ENCODE measurements at regions not wholly inside any gene's neighbourhood (a gene's known extent, or its start where the extent isn't known, plus 50 kb on each side); places are given as distances from the start of the nearest gene placed in this dataset.

DNA sequence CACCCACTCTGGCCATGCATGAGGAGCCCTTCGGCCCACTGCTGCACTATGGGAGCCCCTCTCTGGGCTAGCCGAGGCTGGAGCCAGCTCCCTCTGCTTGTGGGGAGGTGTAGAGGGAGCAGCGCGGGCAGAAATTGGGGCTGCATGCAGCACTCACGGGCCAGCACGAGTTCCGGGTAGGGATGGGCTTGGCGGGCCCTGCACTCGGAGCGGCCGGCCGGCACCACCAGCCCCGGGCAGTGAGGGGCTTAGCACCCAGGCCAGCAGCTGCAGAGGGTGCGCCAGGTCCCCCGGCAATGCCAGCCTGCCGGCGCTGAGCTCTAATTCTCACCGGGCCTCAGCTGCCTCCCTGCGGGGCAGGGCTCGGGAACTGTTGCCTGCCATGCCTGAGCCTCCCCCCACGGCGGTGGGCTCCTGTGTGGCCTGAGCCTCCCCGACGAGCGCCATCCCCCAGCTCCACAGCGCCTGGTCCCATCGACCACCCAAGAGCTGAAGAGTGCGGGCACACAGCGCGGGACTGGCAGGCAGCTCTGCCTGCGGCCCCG lies 209.0 kb downstream of the LTN1 start:
- ATAC-seq = no peak

DNA sequence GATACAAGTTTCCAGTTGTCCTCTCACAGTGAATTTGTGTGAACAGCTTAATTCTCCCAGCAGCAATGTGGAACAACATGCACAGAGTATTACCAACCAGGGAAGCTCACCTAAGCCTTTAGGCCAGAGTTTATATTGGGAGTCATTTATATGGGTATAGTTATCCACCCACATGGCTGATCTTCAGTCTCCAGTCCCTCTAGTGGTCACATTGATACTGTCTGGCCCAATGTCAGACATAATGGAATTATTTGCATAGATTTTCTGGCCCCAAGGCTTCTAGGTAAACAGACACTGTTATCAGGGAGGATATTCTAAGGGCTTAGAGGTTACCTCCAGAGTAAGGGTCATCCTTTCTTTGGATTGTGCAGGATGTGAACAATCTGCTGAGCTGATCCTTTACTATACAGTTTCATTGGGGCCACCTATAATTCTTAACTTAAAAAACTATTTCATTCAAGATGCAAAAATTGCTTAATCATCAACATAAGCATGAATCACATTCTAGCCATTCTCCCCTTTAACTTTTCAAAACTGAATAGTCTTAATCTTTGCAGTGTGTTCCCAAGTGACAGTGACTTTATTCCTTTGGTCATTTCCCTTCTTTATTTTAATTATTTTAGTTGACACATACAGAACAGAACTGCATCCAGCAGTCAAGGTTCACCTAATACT lies 210.9 kb downstream of the LTN1 start:
- ATAC-seq = peak; percentile 69

DNA sequence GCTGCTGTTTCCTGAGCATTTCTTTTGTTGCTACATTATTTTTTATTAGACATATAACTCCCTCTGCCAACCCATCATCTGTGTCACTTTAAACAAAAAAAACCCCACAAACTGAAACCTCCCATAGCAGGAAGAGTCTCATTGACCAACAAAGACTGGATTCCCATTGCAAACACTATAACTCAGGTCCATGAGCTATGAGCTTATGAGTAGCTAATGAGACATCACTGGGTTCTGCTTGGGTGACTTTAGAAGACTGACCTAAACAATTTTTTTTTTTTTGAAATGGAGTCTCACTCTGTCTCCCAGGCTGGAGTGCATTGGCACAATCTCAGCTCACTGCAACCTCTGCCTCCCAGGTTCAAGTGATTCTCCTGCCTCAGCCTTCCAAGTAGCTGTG lies 212.8 kb downstream of the LTN1 start:
- peak; percentile 57 for ATAC-seq

DNA sequence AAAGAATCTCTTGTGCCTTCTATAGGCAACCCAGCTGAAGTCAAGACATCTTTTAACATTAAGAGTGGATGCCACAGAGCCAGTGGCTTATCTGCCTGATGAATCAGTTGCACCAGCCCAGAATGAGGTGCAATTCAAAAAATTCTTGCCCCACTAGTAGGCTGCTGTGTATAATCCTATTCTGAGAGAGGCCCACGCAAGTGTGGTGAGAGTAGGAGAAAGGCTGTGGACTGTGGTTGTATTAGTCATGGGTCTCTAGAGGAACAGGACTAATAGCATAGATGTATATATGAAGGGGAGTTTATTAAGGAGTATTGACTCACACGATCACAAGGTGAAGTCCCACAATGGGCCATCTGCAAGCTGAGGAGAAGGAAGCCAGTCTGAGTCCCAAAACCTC lies 216.4 kb downstream of the LTN1 start:
- ATAC-seq = no peak

DNA sequence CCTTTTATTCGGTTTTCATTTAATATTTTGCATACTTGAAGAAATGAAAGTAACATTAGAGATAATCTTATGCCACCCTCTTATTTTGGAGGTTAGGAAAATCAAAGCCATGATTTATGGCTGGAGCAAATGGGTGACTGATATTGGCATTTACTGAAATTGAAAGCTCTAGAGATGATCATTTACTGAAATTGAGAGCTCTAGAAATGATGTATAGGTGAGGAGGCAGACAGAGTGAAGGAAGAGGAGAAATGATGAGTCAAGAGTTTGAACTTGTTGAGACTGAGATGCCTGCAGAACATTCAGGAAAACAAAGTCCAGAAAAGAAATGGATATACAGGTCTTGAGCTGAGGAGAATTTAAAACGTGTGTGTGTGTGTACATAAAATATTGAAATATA lies 217.6 kb downstream of the LTN1 start:
- ATAC-seq = no peak

DNA sequence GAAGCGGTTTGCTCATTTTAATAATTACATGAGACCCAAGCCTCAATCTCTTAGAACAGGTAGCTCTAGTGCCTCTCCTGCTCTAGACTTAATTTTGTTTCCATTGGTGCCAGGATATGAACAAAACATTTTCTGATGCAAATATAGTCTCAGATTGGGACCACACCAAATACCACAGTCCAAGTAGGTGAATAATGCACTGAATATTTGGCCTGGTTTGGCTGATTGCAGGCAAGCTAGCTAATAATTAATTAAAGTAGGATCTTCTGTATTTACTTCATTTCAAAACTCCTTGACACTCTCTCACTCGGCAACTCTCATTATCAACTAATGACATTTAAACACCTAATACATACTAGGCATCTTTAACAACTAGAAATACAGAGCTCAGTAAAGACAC lies 219.6 kb downstream of the LTN1 start:
- no peak for ATAC-seq

DNA sequence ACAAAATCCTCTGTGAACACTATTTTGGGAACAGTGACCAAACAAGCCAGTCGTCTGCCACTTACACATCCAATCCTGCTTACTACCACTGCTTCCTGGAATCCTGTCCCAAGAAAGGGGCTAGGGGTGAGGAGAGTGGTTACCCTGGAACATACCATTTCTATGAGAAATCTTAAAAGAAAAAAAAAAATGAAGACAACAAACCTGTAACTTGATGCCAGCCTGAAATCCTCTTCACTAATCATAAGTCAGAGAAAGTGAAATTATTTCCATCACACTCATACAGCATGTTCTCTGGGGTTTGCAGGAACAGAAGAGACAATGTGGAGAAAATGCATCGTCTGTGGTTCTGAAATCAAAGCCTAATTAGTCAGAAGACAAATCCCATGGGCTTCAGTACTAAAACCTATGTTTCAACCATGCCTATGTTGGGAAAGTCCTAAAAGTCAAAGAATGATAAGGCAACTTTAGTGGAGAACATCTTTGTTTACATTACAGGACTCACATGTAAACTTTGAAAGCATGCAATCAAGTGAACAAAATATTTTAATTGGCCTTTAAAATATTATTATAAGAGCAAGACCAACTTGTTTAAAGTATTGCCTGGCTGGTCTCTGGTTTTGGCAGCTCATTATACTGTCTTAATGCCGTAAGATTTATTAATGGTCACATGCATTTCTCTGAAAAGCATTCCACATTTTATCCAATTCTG lies 220.7 kb downstream of the LTN1 start:
- ATAC-seq = no peak

DNA sequence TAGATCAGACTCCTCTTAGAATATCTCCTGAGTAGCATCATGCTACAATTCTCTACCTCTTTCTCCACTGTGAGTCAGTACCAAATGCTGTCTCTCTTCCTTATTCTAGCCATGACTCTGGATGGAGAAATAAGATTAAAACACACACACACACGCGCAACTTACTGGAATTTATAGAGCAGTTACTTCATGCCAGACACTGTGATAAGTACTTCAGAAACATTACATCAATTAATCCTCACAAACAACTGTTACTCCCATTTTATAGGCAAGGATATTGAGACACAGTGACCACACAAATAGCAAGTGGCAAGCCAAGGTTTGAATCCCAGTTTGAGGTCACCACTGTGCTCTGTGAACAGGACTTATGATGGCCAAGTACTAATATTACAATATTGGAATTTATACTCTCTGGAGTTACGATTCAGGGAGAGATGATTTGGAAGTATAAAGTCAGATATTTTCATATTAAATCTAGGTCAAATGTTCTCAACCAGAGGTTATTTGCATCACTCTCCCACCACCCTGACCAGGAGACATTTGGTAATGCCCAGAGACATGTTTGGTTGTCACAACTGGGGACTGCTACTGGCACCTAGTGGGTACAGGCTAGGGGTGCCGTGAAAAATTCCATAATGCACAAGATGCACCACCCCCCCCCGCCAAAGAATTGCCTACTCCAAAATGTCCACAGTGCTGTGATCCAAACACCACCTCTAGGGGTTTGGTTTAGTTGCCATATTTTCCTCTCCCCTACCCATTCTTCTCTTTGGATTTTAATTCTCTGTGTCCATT lies 221.6 kb downstream of the LTN1 start:
- no peak for ATAC-seq

DNA sequence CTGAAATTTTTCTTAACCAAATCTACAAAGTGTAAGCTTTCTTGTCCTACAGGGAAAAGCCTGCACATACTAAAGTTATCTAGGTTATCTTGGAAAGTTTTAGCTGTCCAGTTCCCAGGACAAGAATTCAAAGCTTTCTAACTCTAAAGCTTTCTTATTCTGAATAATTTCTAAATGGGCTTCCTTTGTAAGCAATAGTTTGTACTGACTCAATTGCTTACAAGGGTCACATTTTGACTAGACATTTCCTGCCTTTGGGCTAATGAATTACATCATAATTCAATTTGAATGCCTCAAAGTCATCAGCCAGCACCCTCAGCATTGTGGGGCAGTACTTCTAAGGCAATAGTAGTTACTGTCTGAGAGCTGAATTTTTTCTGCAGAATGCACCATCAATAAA lies 223.0 kb downstream of the LTN1 start:
- ATAC-seq = no peak

DNA sequence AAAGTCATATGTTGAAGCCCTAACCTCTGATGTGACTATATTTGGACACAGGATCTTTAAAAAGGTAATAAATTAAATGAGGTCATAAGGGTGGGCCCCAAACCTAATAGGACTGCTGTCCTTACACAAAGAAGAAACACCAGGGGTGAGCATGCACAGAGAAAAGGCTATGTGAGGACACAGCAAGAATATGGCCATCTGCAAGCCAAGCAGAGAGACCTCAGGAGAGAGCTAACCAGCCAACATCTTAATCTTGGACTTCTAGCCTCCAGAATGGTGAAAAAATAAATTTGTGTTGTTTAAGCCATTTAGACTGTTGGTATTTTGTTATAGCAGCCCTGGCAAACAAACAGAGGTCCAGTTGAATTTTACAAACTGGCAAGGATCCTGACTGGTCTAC lies 223.9 kb downstream of the LTN1 start:
- ATAC-seq = no peak

DNA sequence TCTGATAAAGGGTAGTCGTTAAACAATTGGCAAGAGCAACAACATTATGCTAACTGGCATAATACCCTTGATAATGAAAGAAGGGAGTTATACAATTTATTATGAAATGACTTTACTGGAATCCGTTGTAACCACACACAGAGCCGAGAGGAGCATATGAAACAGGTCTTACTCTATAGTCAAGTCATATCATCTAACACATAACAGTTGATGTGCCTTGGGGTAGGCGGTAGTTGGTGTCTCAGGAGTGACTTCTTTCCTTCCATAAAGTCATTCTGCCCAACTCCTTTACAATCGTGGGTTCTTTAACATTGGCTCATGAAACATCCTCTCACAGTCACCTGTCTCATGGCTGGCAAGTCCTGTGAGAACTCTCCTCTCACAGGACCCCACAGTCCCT lies 225.2 kb downstream of the LTN1 start:
- no peak for ATAC-seq

DNA sequence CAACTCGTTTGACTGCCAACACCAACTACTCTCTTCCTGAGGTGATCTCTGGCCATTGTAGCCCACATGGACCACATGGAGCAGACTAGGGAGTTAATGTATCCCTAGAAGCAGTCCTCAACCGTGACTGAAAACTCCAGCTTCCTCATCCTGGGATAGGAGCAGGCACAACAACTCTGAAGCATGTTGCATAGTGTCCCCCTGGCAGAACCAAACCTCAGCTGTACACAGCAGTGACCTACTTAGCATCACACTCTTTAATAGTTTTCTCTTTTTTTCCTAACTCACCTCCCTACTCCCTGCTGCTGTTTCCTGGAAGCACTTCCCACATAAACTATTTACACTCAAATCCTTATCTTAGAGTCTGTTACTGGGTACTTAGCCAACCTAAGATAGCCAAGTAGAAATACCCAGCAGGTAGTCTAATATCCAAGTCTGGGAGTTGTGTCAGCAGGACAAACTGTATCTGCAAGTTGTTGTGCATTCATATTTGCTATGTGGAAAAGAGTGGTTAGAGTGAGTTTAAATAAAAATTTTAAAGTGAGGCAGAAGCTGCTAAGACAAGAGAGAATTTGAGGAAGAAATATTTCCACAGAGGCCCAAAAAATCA lies 228.8 kb downstream of the LTN1 start:
- ATAC-seq = no peak

DNA sequence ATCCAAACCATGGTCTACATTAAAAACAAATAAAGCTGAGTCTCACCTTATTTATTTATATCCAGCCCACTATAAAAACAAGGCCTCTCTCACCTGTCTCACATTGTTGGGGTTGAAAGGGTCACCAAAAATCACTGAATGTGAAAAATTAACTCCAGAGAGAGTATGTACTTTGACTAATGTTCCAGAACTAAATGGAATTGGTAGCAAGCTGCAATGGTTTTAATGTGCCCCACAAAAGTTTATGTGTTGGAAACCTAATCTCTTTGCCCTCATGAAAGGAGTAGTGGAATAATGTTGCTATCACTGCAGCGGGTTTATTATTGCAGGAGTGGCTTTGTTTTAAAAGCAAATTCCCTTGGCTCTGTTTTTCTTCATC lies 230.3 kb downstream of the LTN1 start:
- no peak for ATAC-seq

DNA sequence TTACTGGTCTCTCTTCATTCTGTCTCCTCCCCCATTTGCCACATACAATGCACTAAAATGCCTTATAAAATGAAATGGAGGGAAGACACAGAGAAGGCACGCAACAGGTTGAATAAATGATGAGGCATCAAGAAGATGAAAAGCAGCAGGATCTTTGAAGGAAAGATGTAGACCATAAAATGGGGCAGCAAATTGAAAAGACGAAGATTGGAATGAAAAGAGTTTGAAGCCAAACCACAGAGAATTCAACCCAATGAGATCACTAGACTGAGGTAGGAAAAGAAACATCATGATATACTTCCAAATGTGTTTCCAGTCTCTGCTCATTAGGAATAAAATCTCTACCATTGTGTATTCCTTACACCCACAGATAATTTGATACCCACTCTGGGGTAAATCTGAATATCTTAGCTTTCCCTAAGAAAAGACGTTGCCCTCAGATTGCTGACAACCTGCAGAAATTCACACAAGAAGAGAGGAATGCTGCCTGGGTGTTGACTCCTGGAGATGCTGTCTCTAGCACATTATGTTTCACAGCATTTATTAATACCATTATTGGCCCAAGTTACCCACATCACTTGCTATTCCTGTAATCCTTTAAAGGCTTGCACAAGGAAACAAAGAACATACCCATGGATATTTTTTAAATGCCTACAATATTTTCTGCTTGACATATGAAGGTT lies 230.9 kb downstream of the LTN1 start:
- no peak for ATAC-seq

DNA sequence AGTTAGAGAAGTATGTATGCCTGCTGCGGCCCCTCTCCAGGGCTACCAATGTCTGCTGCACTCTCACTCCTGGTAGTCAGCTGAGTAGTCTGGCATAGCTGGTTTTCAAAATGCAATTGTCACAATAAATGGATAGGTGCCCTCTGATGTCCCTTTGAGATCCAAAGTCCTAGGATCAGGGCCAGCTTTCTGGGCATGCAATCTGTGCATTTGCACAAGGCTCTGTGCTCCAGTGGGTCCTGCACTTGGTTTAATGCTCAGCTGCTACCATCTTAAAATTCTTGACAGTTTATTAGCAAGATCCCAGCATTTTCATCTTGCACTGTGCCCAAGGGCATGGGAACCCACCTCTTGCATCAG lies 233.8 kb downstream of the LTN1 start:
- ATAC-seq = no peak

DNA sequence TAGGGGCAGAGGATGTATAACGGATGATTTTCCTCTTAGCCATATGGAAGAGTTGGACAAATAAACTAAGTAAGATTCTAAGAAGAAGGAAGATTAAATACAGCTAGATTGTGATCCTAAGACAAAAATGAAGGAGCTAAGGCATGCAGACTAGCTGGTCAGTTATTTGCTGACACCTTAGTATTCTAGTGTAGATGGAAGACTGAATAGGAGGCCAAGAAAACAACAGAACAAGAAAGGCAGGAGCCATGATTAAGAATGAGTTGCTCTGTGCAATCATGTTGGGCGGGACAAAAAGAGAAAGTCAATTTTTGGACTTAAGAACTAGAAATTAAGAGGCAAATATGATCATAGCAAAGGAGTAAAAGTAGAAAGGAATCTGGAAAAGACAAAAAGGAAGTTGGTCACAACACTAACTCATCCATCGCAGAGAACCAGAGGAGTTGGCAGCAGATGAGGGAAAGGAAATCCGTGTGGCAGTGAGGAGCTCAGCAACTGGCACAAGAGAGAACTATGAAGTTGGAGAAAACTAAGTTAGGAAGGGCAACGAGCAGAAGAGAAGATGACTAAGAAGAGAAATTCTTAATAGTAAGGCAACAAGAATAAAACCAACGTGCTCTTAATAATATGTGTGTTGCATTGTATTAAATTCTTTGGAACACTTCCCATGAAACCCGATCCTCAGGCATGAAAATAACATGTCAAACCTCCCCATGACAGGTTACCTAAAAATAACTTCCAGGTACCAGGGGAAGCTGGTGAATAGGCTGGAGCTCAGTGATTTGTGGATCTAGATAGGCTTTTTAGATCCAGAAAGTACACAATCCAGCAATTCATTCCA lies 234.4 kb downstream of the LTN1 start:
- peak; percentile 63 for ATAC-seq

DNA sequence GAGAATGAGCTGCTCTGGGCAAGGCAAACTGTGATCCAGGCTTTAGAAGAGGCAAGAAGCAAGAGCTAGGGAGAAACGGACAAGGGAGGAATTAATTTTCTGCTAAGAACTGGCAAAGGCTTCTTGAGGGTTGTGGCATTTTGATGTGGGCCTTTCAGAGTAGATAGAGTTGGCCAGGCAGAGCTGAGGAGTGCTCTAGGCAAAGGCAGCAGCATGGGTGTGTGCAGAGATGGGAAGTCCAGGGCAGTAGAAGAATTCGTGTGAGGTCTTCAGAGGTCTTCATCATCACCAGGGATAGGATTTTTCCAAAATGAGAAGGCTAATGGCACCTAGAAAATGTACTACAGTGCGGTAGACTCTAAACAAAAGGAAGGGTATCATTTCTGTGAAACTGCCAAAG lies 237.8 kb downstream of the LTN1 start:
- no peak for ATAC-seq

DNA sequence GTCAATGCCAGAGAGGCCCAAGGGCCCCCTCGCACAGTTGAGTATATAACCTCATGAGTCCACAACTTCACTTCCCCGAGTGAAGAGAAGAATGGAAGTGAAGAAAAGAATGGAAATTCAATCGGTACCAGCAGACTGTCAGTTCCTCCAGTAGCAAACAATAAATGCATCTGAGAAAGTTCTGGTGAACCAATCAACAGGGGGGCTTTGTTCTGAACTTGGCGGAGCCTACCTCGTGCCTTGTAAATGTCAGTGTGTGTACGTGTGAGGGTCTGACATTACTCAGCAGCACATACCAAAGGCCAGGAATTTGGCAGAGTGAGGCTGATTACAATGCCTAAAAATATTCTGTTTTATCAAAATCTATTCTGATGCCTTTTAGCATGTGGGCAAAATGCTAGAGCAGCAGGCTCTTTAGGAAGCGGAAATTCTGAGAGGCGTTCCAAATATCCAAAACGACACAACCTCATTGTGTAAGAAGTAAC lies 238.5 kb downstream of the LTN1 start:
- no peak for ATAC-seq

DNA sequence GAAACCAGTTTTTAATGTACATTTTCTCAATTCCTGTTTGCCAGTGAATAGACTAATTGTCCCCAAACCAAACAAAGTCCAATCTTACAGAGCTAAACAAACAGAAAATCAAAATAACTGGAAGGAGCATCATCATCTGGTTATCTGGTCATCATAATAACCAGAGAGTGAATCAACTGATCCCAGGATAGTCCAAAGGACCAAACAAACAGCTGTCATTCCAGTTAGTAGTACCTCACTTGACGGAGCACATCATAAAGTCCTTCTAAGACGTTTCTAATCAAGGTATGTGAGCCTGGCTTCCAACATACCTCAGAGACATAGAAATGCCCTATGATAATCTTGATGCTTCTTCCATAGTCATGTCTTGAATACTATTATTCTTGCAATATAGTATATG lies 240.5 kb downstream of the LTN1 start:
- no peak for ATAC-seq

DNA sequence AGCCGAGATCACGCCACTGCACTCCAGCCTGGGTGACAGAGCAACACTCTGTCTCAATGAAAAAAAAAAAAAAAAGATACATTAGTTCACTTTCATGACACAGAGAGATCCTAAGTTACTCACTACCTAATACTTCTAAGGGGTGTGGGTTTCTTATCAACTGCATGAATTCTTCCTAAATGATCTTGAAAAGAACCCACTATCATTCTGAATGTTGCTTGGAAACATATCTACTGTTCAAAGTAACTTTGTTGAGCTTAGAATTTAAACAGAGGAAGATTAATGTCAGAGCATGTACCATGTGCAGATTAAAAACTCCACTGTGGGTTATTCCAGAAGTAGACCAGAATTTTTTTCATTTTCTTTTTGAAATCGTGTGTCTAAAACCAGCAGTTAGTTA lies 241.5 kb downstream of the LTN1 start:
- no peak for ATAC-seq

DNA sequence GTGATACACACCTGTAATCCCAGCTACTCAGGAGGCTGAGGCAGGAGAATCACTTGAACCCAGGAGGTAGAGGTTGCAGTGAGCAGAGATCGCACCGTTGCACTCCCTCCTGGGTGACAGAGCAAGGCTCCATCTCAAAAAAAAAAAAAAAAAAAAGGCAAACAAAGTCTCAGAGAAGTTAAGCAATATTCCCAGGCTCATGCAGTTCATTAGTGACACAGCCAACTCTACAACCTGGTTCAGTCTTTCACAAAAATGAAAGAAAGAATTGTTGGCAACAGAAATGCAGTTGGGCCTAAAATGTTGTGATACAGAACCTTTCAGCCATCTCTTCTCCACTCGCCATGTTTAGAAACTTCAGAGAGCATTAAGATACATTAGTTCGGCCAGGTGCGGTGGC lies 242.1 kb downstream of the LTN1 start:
- ATAC-seq = no peak

DNA sequence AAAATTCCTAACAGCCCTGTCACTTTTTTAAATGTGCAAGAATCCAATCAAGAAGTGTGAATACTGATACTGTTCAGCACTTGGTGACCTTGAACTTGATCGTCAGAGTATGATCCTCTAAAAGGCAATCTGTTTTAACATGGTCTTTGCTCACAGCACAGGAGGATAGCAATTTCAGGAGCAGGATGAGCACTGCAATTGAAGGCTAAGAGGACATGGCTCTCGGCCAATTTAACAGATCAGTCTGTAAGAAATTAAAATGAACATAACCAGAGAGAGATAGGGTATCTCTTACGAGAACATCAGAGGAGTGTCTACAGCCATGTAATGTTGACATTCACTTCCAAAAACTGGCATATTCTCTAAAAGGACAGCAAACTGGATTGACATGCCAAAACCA lies 243.1 kb downstream of the LTN1 start:
- ATAC-seq = no peak

Data from esophagus mucosa (tissue), 1 donor.